Esophagus muscularis mucosa (tissue), 3 donors: ENCODE measurements at regions not wholly inside any gene's neighbourhood (a gene's known extent, or its start where the extent isn't known, plus 50 kb on each side); places are given as distances from the start of the nearest gene placed in this dataset.

ENCODE experiments used
- POLR2A ChIP-seq: fragments of 450-650 bp; IDR thresholded peaks from one replicate; pipeline ENCODE4 v1.6.1; 2017; ENCODE audit warnings: antibody characterized with exemption, moderate library complexity, mild to moderate bottlenecking, low read depth
- POLR2AphosphoS5 ChIP-seq, 2 donors: sonication (generic); formaldehyde crosslinking; IDR thresholded peaks; one replicate each; pipeline ENCODE4 v1.6.1; 2017; ENCODE audit warnings: antibody characterized with exemption in 2 of 2
- TF ChIP-seq, protein P1 (sequence below), 3 experiments: fragments of 200-600 bp in 2 of 3; fragments of 450-650 bp in 1 of 3; sonication (generic) in 2 of 3; IDR thresholded peaks; one replicate each; pipeline ENCODE4 v1.5.1; 2017 to 2019; ENCODE audit warnings: antibody characterized with exemption in 3 of 3, mild to moderate bottlenecking in 2 of 3, moderate library complexity in 1 of 3

DNA sequence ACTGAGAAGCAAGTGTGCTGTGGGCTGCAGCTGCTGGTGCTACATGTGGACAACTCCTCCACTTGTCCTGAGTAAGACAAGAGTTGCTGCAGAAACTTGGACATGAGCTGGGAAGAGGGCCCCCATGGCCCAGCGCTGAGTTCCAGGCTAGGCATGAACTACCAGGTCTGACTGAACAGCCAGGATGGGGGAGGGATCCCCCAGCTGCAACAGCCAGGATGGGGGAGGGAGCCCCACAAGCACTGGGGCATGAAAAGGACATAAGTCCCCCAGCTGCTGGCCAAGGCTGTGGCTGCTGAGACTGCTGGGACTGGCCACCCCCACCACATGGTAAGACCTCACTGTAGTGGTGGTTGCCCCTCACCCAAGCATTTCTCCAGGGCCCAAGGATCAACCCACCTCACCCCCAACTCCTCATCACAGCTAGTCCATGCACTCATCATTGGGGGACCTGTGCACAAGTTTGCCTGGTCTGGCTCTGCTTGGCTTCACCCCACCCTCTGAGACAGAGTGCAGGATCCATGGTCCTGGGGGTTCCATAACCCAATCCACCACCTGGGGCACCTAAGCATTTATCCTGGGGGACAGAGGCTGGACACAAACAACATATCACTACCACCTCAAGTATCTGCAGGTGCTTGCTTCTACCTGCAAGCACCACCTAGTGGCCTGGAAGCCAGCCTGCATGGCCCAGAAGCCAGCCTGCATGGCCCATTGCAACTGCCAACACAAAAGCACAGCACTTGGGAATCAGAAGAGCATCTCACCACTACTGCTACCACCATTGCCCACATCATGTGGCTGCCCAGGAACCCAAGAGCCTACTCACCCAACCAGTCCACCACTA, 84.5 kb upstream of the STT3B start:
- TF ChIP-seq, protein P1, sequence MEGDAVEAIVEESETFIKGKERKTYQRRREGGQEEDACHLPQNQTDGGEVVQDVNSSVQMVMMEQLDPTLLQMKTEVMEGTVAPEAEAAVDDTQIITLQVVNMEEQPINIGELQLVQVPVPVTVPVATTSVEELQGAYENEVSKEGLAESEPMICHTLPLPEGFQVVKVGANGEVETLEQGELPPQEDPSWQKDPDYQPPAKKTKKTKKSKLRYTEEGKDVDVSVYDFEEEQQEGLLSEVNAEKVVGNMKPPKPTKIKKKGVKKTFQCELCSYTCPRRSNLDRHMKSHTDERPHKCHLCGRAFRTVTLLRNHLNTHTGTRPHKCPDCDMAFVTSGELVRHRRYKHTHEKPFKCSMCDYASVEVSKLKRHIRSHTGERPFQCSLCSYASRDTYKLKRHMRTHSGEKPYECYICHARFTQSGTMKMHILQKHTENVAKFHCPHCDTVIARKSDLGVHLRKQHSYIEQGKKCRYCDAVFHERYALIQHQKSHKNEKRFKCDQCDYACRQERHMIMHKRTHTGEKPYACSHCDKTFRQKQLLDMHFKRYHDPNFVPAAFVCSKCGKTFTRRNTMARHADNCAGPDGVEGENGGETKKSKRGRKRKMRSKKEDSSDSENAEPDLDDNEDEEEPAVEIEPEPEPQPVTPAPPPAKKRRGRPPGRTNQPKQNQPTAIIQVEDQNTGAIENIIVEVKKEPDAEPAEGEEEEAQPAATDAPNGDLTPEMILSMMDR (IDR thresholded peaks at IDR 0.05) = peak in 1 of 3 experiments; percentile 22
- TF ChIP-seq POLR2A (no peak), POLR2AphosphoS5 (IDR thresholded peaks at IDR 0.05) (no peak)
